Body of pancreas (tissue), 4 donors: ENCODE measurements at regions not wholly inside any gene's neighbourhood (a gene's known extent, or its start where the extent isn't known, plus 50 kb on each side); places are given as distances from the start of the nearest gene placed in this dataset.
"Not testable (repeated sequence)": the region's sequence is repeated elsewhere in the genome, so short reads cannot be mapped to it uniquely, and the experiment has no call there.

ENCODE experiments used
- ATAC-seq: fragments of 150-250 bp; one replicate; pipeline ENCODE4 v1.9.1; 2016
- DNase-seq, 4 donors: peaks; one replicate each; pipeline ENCODE4 v3.0.0-alpha.2; 2019
- H3K27ac ChIP-seq, 4 donors: fragments of 200-600 bp; sonication (generic); 1 replicate in 3 of 4; 2 replicates in 1 of 4; pipeline versions ENCODE4 v1.5.1 to v1.6.1; 2016 to 2019; ENCODE audit warnings: mild to moderate bottlenecking in 1 of 4, mixed read lengths in 1 of 4, moderate library complexity in 1 of 4
- H3K27me3 ChIP-seq, 2 donors: fragments of 200-600 bp; sonication (generic); one replicate each; pipeline ENCODE4 v1.6.0; 2016; ENCODE audit warnings: mild to moderate bottlenecking in 1 of 2
- H3K36me3 ChIP-seq, 2 donors: fragments of 200-600 bp; sonication (generic); replicated peaks in 1 of 2; 2 replicates each; pipeline ENCODE4 v1.5.1; 2016; ENCODE audit warnings: low read depth in 2 of 2; ENCODE audit not compliant: insufficient read depth in 1 of 2
- H3K4me1 ChIP-seq: fragments of 200-600 bp; sonication (generic); one replicate; pipeline ENCODE4 v1.6.0; 2016
- H3K4me3 ChIP-seq, 2 donors: fragments of 200-600 bp; sonication (generic); 1 replicate in 1 of 2; 2 replicates in 1 of 2; pipeline ENCODE4 v1.5.1; 2016 to 2019
- H3K9me3 ChIP-seq, 3 donors: fragments of 200-600 bp; sonication (generic); 1 replicate in 2 of 3; 2 replicates in 1 of 3; pipeline ENCODE4 v1.5.1; 2016
- CTCF ChIP-seq, 7 experiments: fragments of 450-650 bp in 4 of 7; fragments of 200-600 bp in 3 of 7; sonication (generic) in 3 of 7; IDR thresholded peaks; one replicate each; pipeline ENCODE4 v1.5.1; 2016 to 2019; ENCODE audit warnings: antibody characterized with exemption in 7 of 7
- POLR2A ChIP-seq, 3 donors: fragments of 450-650 bp; IDR thresholded peaks; one replicate each; pipeline ENCODE4 v1.6.1; 2016; ENCODE audit warnings: antibody characterized with exemption in 3 of 3, mild to moderate bottlenecking in 2 of 3
- whole genome bisulfite sequencing, 2 donors: methylation state at CpG; one replicate each; pipeline ENCODE4 v1.1.5; 2017; 5-methylcytosine and 5-hydroxymethylcytosine counted together
- intact Hi-C: fragments of 100-400 bp; cut with DNase I; formaldehyde crosslinking; loops from one replicate; pipeline ENCODE4 v1.15.1; 2023

- no peaks in the 10 kb centered on the region for H3K27me3 ChIP-seq
- H3K4me3 ChIP-seq, result no peak overlapping the region
- WGBS, 2 donors, result 69 to 81% methylated on average over 5 of the region's 5 CpGs
- H3K36me3 ChIP-seq, result no peaks in the 10 kb centered on the region
- no peaks in the 10 kb centered on the region for H3K9me3 ChIP-seq
- no peaks in the 10 kb centered on the region for H3K4me1 ChIP-seq
- DNase-seq (no peak), ATAC-seq (no peak)
- TF ChIP-seq CTCF (IDR thresholded peaks at IDR 0.05) (no peak), POLR2A (IDR thresholded peaks at IDR 0.05) (no peak)
- intact Hi-C loops, result no loop called here
- no peak overlapping the region for H3K27ac ChIP-seq
Measured at GRCh38 chr1:60949154-60949825, 133.1 kb upstream of the NFIA start.

- 67 to 80% methylated on average over 1 of the region's 1 CpG for WGBS, 2 donors
- no peak overlapping the region for H3K4me3 ChIP-seq
- no peak for TF ChIP-seq CTCF (IDR thresholded peaks at IDR 0.05)
- TF ChIP-seq POLR2A (IDR thresholded peaks at IDR 0.05), result no peak
- H3K9me3 ChIP-seq, result no peaks in the 10 kb centered on the region
- no peak overlapping the region for H3K27ac ChIP-seq
- intact Hi-C loops, result no loop called here
- H3K36me3 ChIP-seq, result no peaks in the 10 kb centered on the region
- no peaks in the 10 kb centered on the region for H3K27me3 ChIP-seq
- DNase-seq, result no peak
- no peaks in the 10 kb centered on the region for H3K4me1 ChIP-seq
- no peak for ATAC-seq
Measured at GRCh38 chr1:60948486-60948885, 133.9 kb upstream of the NFIA start.

DNA sequence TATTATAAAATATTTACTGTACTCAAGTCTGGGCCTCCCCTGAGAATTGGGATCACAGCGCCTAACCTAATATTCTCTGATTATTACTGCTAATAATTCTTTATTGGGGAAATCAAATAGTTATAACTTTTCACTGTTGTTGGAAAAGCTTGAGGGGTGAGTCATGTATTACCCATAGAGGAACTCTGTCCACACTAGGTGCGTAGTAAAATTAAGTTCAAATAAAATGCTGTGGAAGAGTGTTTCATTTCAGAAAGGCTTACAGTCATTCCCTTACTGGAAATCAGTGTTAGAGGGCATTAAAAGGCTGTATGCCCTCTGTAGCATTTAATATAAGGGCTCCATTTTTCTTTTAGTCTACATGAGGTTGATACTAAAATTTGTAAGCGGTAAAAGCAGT, 135.0 kb upstream of the NFIA start:
- no peak for TF ChIP-seq POLR2A (IDR thresholded peaks at IDR 0.05)
- TF ChIP-seq CTCF (IDR thresholded peaks at IDR 0.05), result no peak
- no peak for DNase-seq
- Histone ChIP-seq H3K27ac (no peak overlapping the region), H3K36me3 (no peaks in the 10 kb centered on the region), H3K4me1 (no peaks in the 10 kb centered on the region), H3K4me3 (no peak overlapping the region), H3K9me3 (no peaks in the 10 kb centered on the region), H3K27me3 (no peaks in the 10 kb centered on the region)
- WGBS, 2 donors, result 94 to 96% methylated on average over 3 of the region's 3 CpGs
- intact Hi-C loops, result no loop called here
- ATAC-seq, result no peak

GRCh38 chr1:60942896-60943638, 139.3 kb upstream of the NFIA start:
- 64 to 78% methylated on average over 8 of the region's 8 CpGs for WGBS, 2 donors
- Histone ChIP-seq H3K36me3 (no peaks in the 10 kb centered on the region), H3K4me3 (no peak overlapping the region), H3K4me1 (no peaks in the 10 kb centered on the region), H3K27ac (no peak overlapping the region), H3K27me3 (no peaks in the 10 kb centered on the region), H3K9me3 (no peaks in the 10 kb centered on the region)
- TF ChIP-seq POLR2A (IDR thresholded peaks at IDR 0.05) (no peak), CTCF (IDR thresholded peaks at IDR 0.05) (no peak)
- DNase-seq, result no peak
- intact Hi-C loops, result no loop called here
- ATAC-seq, result no peak

DNA sequence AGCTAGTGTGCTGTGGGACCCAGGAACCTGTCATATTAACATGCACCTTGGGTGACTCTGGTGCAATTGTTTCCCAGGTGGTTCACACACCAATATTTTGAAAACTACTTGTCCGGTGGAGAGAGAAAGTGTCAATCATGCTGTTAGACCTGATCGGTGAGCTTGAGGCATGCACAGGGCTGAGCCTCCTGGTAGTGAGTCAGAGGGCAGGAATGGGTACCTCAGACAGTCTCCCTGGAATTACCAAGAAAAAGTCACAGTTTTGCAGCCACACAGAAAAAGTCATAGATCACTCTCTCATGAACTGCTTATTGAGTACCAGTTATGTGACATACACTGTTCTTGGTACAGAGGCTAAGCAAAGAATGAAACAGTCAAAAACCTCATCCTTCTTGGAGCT, 140.1 kb upstream of the NFIA start:
- intact Hi-C loops, result no loop called here
- ATAC-seq (no peak), DNase-seq (no peak)
- Histone ChIP-seq H3K27me3 (no peaks in the 10 kb centered on the region), H3K9me3 (no peaks in the 10 kb centered on the region), H3K27ac (no peak overlapping the region), H3K4me3 (no peak overlapping the region), H3K36me3 (no peaks in the 10 kb centered on the region), H3K4me1 (no peaks in the 10 kb centered on the region)
- WGBS, 2 donors, result 83 to 100% methylated on average over 1 to 2 of the region's 2 CpGs
- TF ChIP-seq CTCF (IDR thresholded peaks at IDR 0.05) (no peak), POLR2A (IDR thresholded peaks at IDR 0.05) (no peak)

- ATAC-seq, H3K9me3 ChIP-seq, H3K4me1 ChIP-seq, DNase-seq, H3K4me3 ChIP-seq, H3K27ac ChIP-seq, H3K27me3 ChIP-seq, intact Hi-C loops, H3K36me3 ChIP-seq: not testable (repeated sequence)
- 48 to 57% methylated on average over 2 of the region's 2 CpGs for WGBS, 2 donors
Measured at GRCh38 chr1:60940685-60941084, 141.7 kb upstream of the NFIA start.
